ENCODE measurements at regions not wholly inside any gene's neighbourhood (a gene's known extent, or its start where the extent isn't known, plus 50 kb on each side); places are given as distances from the start of the nearest gene placed in this dataset.

DNA sequence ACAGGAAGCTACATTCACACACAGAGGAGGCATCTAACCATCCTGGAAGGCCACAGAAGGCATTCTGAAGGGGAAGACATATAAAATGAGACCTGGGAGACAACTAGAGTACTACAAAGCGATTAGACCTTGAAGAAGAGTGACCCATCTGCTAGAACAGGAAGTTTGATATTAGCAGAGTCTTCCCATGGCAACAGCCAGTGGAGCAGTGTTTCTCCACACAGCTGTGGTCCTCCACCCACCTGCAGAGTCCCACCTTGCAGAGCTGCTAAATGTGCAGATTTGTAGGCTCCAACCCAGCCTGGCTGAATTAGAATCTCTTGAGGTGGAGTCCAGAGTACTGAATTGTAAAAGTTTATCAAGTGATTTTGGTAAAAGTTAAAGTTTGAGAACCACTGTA is 267.0 kb downstream of the CETN3 start:
- H3K4me2 ChIP-seq, result no peak overlapping the region
- no peaks in the 10 kb centered on the region for H4K20me1 ChIP-seq (ENCODE audit: insufficient read depth, poor library complexity, severe bottlenecking)
- no peaks in the 10 kb centered on the region for H3K9me2 ChIP-seq (replicated peaks; ENCODE audit: insufficient read depth)
- no peaks in the 10 kb centered on the region for H3K4me1 ChIP-seq (ENCODE audit: insufficient read depth)
- WGBS (ENCODE audit: low lambda C conversion rate, missing lambda C conversion rate), result 89% methylated on average over 1 of the region's 1 CpG
- H3K9me3 ChIP-seq (ENCODE audit: low read depth), result no peaks in the 10 kb centered on the region
- no peaks in the 10 kb centered on the region for H3K36me3 ChIP-seq (replicated peaks; ENCODE audit: insufficient read depth, low read depth)
- TF ChIP-seq EZH2 (IDR thresholded peaks at IDR 0.05; ENCODE audit: borderline replicate concordance) (no peak), EZH2phosphoT487 (IDR thresholded peaks at IDR 0.05; ENCODE audit: low read depth, severe bottlenecking, unreplicated experiment) (no peak)
- TF ChIP-seq, protein P1, sequence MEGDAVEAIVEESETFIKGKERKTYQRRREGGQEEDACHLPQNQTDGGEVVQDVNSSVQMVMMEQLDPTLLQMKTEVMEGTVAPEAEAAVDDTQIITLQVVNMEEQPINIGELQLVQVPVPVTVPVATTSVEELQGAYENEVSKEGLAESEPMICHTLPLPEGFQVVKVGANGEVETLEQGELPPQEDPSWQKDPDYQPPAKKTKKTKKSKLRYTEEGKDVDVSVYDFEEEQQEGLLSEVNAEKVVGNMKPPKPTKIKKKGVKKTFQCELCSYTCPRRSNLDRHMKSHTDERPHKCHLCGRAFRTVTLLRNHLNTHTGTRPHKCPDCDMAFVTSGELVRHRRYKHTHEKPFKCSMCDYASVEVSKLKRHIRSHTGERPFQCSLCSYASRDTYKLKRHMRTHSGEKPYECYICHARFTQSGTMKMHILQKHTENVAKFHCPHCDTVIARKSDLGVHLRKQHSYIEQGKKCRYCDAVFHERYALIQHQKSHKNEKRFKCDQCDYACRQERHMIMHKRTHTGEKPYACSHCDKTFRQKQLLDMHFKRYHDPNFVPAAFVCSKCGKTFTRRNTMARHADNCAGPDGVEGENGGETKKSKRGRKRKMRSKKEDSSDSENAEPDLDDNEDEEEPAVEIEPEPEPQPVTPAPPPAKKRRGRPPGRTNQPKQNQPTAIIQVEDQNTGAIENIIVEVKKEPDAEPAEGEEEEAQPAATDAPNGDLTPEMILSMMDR (IDR thresholded peaks at IDR 0.05; ENCODE audit: poor library complexity), result no peak
- H3K4me3 ChIP-seq, result no peak overlapping the region
- H3K27me3 ChIP-seq, result no peaks in the 10 kb centered on the region
- H3K79me2 ChIP-seq, result no peaks in the 10 kb centered on the region
- DNase-seq (ENCODE audit: low spot score), result no peak
- no peak overlapping the region for H2AFZ ChIP-seq
- no peak overlapping the region for H3K27ac ChIP-seq

DNA sequence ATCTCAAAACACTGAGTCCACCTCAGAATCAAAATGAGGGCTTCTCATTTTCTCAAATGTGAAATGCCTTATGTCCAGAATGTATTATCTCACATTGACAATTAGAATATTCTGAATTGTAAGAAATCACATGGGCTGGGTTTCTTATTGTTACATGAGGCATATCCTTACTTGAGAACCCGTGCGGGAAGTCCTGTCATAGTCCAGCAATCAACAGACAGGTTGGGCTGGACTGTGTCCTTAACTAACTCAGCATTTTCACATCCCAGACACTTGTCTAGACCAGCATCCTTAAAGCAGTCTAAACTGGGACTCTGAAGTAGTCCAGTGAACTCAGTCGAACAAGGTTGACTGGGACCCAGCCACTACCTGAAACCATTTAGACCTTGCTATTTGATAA is 267.6 kb downstream of the CETN3 start:
- Histone ChIP-seq H3K4me1 (ENCODE audit: insufficient read depth) (no peaks in the 10 kb centered on the region), H3K27ac (no peak overlapping the region), H3K9me3 (ENCODE audit: low read depth) (no peaks in the 10 kb centered on the region), H3K79me2 (no peaks in the 10 kb centered on the region), H3K9me2 (replicated peaks; ENCODE audit: insufficient read depth) (no peaks in the 10 kb centered on the region), H3K4me2 (no peak overlapping the region), H3K4me3 (no peak overlapping the region), H3K36me3 (replicated peaks; ENCODE audit: insufficient read depth, low read depth) (no peaks in the 10 kb centered on the region), H2AFZ (no peak overlapping the region), H3K27me3 (no peaks in the 10 kb centered on the region), H4K20me1 (ENCODE audit: insufficient read depth, poor library complexity, severe bottlenecking) (no peaks in the 10 kb centered on the region)
- 94% methylated on average over 3 of the region's 3 CpGs for WGBS (ENCODE audit: low lambda C conversion rate, missing lambda C conversion rate)
- no peak for DNase-seq (ENCODE audit: low spot score)
- TF ChIP-seq EZH2 (IDR thresholded peaks at IDR 0.05; ENCODE audit: borderline replicate concordance), result no peak
- TF ChIP-seq EZH2phosphoT487 (IDR thresholded peaks at IDR 0.05; ENCODE audit: low read depth, severe bottlenecking, unreplicated experiment), result no peak
- TF ChIP-seq, protein P1 (IDR thresholded peaks at IDR 0.05; ENCODE audit: poor library complexity), result no peak

DNA sequence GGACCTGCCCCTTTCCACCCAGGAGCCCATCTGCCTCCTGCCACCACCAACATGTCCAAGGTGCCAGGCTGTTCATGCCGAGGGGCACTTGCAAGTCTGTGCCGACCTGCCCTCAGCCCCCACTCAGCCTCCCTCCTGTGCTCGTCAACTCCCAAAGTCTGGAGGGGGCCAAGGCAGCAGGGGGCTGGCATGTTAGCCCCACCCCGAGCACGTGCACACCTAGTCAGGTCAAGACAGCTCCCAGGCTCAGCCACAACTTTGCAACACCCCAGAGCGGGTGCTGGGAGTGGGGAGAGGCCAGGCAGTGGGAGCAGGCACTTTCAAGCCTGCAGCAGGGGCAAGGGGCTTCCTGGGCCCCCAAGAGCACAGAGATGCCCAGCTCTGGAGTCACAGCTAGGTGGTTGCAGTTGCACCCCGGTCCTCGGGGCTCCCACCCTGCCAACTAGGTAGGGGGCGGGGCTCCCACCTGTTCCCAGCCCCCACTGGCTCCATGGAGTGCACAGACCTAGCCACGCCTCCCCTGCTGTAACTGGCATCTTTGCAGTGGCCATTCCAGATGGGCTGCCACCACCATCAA is 272.5 kb downstream of the CETN3 start:
- no peak overlapping the region for H3K27ac ChIP-seq
- H3K79me2 ChIP-seq, result no peaks in the 10 kb centered on the region
- H3K4me2 ChIP-seq, result no peak overlapping the region
- no peak for DNase-seq (ENCODE audit: low spot score)
- no peaks in the 10 kb centered on the region for H3K27me3 ChIP-seq
- no peaks in the 10 kb centered on the region for H3K9me3 ChIP-seq (ENCODE audit: low read depth)
- TF ChIP-seq EZH2 (IDR thresholded peaks at IDR 0.05; ENCODE audit: borderline replicate concordance), result no peak
- TF ChIP-seq EZH2phosphoT487 (IDR thresholded peaks at IDR 0.05; ENCODE audit: low read depth, severe bottlenecking, unreplicated experiment), result no peak
- TF ChIP-seq, protein P1 (IDR thresholded peaks at IDR 0.05; ENCODE audit: poor library complexity), result no peak
- H3K36me3 ChIP-seq (replicated peaks; ENCODE audit: insufficient read depth, low read depth), result no peaks in the 10 kb centered on the region
- H3K4me1 ChIP-seq (ENCODE audit: insufficient read depth), result no peaks in the 10 kb centered on the region
- 94% methylated on average over 10 of the region's 10 CpGs for WGBS (ENCODE audit: low lambda C conversion rate, missing lambda C conversion rate)
- no peaks in the 10 kb centered on the region for H4K20me1 ChIP-seq (ENCODE audit: insufficient read depth, poor library complexity, severe bottlenecking)
- no peaks in the 10 kb centered on the region for H3K9me2 ChIP-seq (replicated peaks; ENCODE audit: insufficient read depth)
- no peak overlapping the region for H2AFZ ChIP-seq
- H3K4me3 ChIP-seq, result no peak overlapping the region
